ENCODE measurements at regions not wholly inside any gene's neighbourhood (a gene's known extent, or its start where the extent isn't known, plus 50 kb on each side); places are given as distances from the start of the nearest gene placed in this dataset.

DNA sequence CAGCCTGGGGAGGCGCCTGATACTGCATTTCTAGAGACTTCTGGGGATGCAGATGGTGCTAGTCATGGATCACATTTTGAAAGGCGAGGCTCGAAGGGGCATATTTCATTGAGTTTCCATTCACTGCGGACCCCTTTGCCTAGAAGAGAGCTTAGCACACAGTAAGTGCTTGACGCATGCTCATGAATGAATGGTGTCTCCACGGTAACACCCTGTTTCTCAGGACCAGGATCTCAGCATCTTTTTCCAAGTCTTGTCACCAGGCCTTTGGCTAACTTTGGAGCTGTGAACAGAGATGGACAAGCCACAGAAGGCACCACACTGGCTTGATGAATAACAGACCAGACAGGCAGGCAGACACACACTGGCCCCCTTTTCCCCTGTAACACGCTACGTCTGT lies 151.3 kb downstream of the FOXL1 start:
- TF ChIP-seq GATA2 (IDR thresholded peaks at IDR 0.05; ENCODE audit: low read depth, low read length) (no peak), GATA3 (IDR thresholded peaks at IDR 0.05; ENCODE audit: low read depth, low read length) (no peak)
